ENCODE measurements at regions not wholly inside any gene's neighbourhood (a gene's known extent, or its start where the extent isn't known, plus 50 kb on each side); places are given as distances from the start of the nearest gene placed in this dataset.

DNA sequence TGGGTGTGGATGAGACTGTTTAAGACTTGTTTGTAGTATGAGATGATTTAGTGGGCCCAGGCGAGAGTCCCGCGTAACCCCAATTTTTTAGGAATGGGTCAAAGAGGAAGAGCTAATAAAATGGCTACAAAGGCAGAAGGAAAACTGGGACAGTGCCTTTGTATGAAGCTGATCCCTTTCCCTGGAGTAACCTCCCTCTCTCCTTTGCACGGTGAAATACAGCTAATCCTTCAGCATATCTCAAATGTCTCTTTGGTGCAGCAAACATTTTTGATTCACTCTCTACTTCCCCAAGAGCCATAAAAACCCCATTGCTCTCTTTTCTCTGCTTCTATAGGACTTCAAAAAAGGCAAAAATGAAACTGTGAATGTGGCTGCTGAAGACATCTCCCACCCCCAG, 473.8 kb downstream of the KLF5 start:
- no peaks in the 10 kb centered on the region for H3K36me3 ChIP-seq (ENCODE audit: control insufficient read depth, insufficient read depth, low read length)
- ChIA-PET POLR2A (no interaction called here), CTCF (no interaction called here)
- DNase-seq (ENCODE audit: low read depth, low spot score) (no peak), ATAC-seq (no peak)
- TF ChIP-seq SIN3A (IDR thresholded peaks at IDR 0.05; ENCODE audit: borderline replicate concordance, insufficient read depth, low read depth, low read length) (no peak), TCF7L2 (IDR thresholded peaks at IDR 0.05; ENCODE audit: low read depth, low read length) (no peak), POLR2AphosphoS5 (IDR thresholded peaks at IDR 0.05; ENCODE audit: low read depth, low read length) (no peak)
- TF ChIP-seq, protein P1, sequence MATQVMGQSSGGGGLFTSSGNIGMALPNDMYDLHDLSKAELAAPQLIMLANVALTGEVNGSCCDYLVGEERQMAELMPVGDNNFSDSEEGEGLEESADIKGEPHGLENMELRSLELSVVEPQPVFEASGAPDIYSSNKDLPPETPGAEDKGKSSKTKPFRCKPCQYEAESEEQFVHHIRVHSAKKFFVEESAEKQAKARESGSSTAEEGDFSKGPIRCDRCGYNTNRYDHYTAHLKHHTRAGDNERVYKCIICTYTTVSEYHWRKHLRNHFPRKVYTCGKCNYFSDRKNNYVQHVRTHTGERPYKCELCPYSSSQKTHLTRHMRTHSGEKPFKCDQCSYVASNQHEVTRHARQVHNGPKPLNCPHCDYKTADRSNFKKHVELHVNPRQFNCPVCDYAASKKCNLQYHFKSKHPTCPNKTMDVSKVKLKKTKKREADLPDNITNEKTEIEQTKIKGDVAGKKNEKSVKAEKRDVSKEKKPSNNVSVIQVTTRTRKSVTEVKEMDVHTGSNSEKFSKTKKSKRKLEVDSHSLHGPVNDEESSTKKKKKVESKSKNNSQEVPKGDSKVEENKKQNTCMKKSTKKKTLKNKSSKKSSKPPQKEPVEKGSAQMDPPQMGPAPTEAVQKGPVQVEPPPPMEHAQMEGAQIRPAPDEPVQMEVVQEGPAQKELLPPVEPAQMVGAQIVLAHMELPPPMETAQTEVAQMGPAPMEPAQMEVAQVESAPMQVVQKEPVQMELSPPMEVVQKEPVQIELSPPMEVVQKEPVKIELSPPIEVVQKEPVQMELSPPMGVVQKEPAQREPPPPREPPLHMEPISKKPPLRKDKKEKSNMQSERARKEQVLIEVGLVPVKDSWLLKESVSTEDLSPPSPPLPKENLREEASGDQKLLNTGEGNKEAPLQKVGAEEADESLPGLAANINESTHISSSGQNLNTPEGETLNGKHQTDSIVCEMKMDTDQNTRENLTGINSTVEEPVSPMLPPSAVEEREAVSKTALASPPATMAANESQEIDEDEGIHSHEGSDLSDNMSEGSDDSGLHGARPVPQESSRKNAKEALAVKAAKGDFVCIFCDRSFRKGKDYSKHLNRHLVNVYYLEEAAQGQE (IDR thresholded peaks at IDR 0.05; ENCODE audit: insufficient read depth in 1 of 2, low read depth in 2 of 2, low read length in 1 of 2): no peak
- TF ChIP-seq, protein P2, sequence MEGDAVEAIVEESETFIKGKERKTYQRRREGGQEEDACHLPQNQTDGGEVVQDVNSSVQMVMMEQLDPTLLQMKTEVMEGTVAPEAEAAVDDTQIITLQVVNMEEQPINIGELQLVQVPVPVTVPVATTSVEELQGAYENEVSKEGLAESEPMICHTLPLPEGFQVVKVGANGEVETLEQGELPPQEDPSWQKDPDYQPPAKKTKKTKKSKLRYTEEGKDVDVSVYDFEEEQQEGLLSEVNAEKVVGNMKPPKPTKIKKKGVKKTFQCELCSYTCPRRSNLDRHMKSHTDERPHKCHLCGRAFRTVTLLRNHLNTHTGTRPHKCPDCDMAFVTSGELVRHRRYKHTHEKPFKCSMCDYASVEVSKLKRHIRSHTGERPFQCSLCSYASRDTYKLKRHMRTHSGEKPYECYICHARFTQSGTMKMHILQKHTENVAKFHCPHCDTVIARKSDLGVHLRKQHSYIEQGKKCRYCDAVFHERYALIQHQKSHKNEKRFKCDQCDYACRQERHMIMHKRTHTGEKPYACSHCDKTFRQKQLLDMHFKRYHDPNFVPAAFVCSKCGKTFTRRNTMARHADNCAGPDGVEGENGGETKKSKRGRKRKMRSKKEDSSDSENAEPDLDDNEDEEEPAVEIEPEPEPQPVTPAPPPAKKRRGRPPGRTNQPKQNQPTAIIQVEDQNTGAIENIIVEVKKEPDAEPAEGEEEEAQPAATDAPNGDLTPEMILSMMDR (IDR thresholded peaks at IDR 0.05): no peak
- no peak overlapping the region for H3K4me3 ChIP-seq (ENCODE audit: low read depth in 2 of 2, low read length in 2 of 2)
- H3K9me3 ChIP-seq (ENCODE audit: control insufficient read depth, insufficient read depth, low read depth, low read length): no peaks in the 10 kb centered on the region
- H3K27me3 ChIP-seq (ENCODE audit: control insufficient read depth, insufficient read depth, low read length): no peaks in the 10 kb centered on the region
- no peak overlapping the region for H3K27ac ChIP-seq (ENCODE audit: low read length)
- in situ Hi-C loops (cut with HindIII; ENCODE audit: low pct_unique_long_range_greater_than_20kb, low sequenced_read_pairs) (no loop called here), intact Hi-C loops (cut with micrococcal nuclease; ENCODE audit: unreplicated experiment) (no loop called here)
- H3K4me1 ChIP-seq (ENCODE audit: control insufficient read depth, insufficient read depth, low read length): no peaks in the 10 kb centered on the region
- no TSS peak for BruUV-seq (replicated peaks)

DNA sequence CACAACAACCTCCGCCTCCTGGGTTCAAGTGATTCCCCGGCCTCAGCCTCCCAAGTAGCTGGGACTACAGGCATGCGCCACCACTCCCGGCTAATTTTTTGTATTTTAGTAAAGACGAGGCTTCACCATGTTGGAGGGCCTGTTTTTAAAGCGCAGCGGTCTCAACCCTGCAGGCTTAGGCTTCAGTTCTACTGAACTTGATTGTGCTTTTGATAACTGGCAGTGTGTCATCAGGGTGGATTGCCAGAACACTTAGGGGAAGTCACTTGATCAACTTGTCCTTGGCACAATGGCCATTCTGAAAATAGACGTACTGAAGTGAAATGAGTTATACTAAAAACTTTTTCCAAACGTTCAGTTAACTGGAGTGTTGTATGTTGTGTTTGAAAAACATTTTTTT, 472.2 kb downstream of the KLF5 start:
- no peaks in the 10 kb centered on the region for H3K36me3 ChIP-seq (ENCODE audit: control insufficient read depth, insufficient read depth, low read length)
- no peak overlapping the region for H3K4me3 ChIP-seq (ENCODE audit: low read depth in 2 of 2, low read length in 2 of 2)
- no peaks in the 10 kb centered on the region for H3K9me3 ChIP-seq (ENCODE audit: control insufficient read depth, insufficient read depth, low read depth, low read length)
- no peak for TF ChIP-seq POLR2AphosphoS5 (IDR thresholded peaks at IDR 0.05; ENCODE audit: low read depth, low read length)
- TF ChIP-seq SIN3A (IDR thresholded peaks at IDR 0.05; ENCODE audit: borderline replicate concordance, insufficient read depth, low read depth, low read length): no peak
- TF ChIP-seq, protein P2 (IDR thresholded peaks at IDR 0.05): no peak
- no peak for TF ChIP-seq TCF7L2 (IDR thresholded peaks at IDR 0.05; ENCODE audit: low read depth, low read length)
- ChIA-PET CTCF (no interaction called here), POLR2A (no interaction called here)
- in situ Hi-C loops (cut with HindIII; ENCODE audit: low pct_unique_long_range_greater_than_20kb, low sequenced_read_pairs) (no loop called here), intact Hi-C loops (cut with micrococcal nuclease; ENCODE audit: unreplicated experiment) (no loop called here)
- no TSS peak for BruUV-seq (replicated peaks)
- DNase-seq (ENCODE audit: low read depth, low spot score) (no peak), ATAC-seq (no peak)
- H3K27me3 ChIP-seq (ENCODE audit: control insufficient read depth, insufficient read depth, low read length): no peaks in the 10 kb centered on the region
- no peaks in the 10 kb centered on the region for H3K4me1 ChIP-seq (ENCODE audit: control insufficient read depth, insufficient read depth, low read length)
- H3K27ac ChIP-seq (ENCODE audit: low read length): no peak overlapping the region
